K562 (cell line): ENCODE measurements at regions not wholly inside any gene's neighbourhood (a gene's known extent, or its start where the extent isn't known, plus 50 kb on each side); places are given as distances from the start of the nearest gene placed in this dataset.

ENCODE experiments used
- MEF2D ChIP-seq: conservative IDR thresholded peaks from 2 replicates; pipeline ENCODE4 v1.6.1; 2016; ENCODE audit warnings: low read depth, missing genetic modification characterization, missing compliant biosample characterization
- YY1 ChIP-seq, 3 experiments: IDR thresholded peaks; 2 replicates each; pipeline ENCODE4 v1.6.1; 2011; ENCODE audit warnings: low read length in 2 of 3, mild to moderate bottlenecking in 2 of 3, moderate library complexity in 2 of 3, borderline replicate concordance in 1 of 3, control low read depth in 1 of 3, low read depth in 1 of 3; ENCODE audit not compliant: insufficient read depth in 3 of 3, insufficient replicate concordance in 2 of 3, control insufficient read depth in 1 of 3, insufficient read length in 1 of 3; ENCODE audit errors: extremely low read depth in 1 of 3
- ZNF140 ChIP-seq: fragments of 250-450 bp; sonication (Bioruptor Pico); IDR thresholded peaks from 2 replicates; pipeline ENCODE4 v1.8.0; 2021; ENCODE audit warnings: moderate library complexity, mild to moderate bottlenecking, inconsistent platforms
- TF ChIP-seq, protein P1 (sequence below): fragments of 250-450 bp; sonication (Bioruptor Pico); IDR thresholded peaks from 2 replicates; pipeline ENCODE4 v1.5.0; 2020; ENCODE audit warnings: mild to moderate bottlenecking

DNA sequence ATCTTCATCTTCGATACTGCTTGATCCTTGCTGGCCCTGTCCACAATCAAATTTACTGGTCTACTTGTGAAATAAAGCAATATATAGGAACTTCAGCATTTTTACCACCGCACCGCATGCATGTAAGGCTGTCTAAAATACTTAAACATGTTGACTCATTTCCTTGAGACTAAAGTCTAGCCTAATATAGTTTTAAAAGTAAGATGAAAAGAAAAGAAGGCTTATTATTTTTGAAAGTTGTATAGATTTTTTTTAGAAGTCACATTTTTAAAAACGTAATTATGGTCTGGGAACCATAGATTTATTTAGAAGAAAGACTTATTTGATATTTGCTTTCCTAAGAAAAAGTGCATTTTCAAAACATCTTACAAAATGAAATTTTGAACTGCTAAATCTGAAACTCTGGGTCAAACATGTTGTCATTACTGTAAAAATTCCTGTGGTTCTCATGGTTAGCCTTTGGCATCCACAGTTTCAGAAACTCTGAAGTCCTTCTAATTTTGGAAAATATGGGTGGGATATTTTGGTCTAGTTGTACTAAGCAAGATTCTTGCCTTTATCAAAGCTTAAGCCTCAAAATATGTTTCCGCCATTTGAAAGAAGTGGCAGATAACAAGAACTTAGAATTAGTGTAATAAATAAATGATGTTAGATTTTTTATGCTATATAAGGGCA lies 423.5 kb upstream of the CTSO start:
- TF ChIP-seq MEF2D (no peak), YY1 (IDR thresholded peaks at IDR 0.05; ENCODE audit: borderline replicate concordance in 1 of 3, control insufficient read depth in 1 of 3, extremely low read depth in 1 of 3, insufficient read depth in 3 of 3, insufficient read length in 1 of 3, insufficient replicate concordance in 2 of 3, low read depth in 1 of 3, low read length in 2 of 3) (no peak), ZNF140 (CRISPR knock-in tag) (no peak)
- TF ChIP-seq, protein P1, sequence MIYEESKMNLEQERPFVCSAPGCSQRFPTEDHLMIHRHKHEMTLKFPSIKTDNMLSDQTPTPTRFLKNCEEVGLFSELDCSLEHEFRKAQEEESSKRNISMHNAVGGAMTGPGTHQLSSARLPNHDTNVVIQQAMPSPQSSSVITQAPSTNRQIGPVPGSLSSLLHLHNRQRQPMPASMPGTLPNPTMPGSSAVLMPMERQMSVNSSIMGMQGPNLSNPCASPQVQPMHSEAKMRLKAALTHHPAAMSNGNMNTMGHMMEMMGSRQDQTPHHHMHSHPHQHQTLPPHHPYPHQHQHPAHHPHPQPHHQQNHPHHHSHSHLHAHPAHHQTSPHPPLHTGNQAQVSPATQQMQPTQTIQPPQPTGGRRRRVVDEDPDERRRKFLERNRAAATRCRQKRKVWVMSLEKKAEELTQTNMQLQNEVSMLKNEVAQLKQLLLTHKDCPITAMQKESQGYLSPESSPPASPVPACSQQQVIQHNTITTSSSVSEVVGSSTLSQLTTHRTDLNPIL (CRISPR knock-in tag) = no peak
